ENCODE measurements at regions not wholly inside any gene's neighbourhood (a gene's known extent, or its start where the extent isn't known, plus 50 kb on each side); places are given as distances from the start of the nearest gene placed in this dataset.

DNA sequence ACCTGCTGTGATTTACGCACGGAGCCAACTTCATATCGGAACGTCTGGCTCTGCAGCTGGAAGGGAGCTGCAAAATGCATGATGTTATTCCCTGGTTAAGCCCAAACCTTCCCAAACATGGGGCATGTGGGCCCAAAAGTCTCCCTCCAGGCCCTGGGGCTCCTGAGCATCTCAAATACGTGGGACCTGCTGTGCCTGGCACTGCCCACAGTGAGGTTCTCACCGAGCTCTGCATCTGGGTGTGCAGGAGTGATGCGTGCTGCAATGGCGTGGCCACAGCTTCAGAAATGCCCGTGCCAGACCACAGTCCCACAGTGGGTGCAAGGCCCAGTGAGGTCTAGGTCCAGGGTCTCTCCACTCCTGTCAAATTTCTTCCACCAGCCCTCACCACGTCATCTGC is 503.3 kb downstream of the EIPR1 start:
- no peaks in the 10 kb centered on the region for H3K9me2 ChIP-seq (ENCODE audit: insufficient read depth)
- TF ChIP-seq, protein P1, sequence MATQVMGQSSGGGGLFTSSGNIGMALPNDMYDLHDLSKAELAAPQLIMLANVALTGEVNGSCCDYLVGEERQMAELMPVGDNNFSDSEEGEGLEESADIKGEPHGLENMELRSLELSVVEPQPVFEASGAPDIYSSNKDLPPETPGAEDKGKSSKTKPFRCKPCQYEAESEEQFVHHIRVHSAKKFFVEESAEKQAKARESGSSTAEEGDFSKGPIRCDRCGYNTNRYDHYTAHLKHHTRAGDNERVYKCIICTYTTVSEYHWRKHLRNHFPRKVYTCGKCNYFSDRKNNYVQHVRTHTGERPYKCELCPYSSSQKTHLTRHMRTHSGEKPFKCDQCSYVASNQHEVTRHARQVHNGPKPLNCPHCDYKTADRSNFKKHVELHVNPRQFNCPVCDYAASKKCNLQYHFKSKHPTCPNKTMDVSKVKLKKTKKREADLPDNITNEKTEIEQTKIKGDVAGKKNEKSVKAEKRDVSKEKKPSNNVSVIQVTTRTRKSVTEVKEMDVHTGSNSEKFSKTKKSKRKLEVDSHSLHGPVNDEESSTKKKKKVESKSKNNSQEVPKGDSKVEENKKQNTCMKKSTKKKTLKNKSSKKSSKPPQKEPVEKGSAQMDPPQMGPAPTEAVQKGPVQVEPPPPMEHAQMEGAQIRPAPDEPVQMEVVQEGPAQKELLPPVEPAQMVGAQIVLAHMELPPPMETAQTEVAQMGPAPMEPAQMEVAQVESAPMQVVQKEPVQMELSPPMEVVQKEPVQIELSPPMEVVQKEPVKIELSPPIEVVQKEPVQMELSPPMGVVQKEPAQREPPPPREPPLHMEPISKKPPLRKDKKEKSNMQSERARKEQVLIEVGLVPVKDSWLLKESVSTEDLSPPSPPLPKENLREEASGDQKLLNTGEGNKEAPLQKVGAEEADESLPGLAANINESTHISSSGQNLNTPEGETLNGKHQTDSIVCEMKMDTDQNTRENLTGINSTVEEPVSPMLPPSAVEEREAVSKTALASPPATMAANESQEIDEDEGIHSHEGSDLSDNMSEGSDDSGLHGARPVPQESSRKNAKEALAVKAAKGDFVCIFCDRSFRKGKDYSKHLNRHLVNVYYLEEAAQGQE (IDR thresholded peaks at IDR 0.05; ENCODE audit: low read depth): no peak
- TF ChIP-seq ZFX (IDR thresholded peaks at IDR 0.05) (no peak), RAD21 (IDR thresholded peaks at IDR 0.05; ENCODE audit: low read depth) (no peak), EGR1 (IDR thresholded peaks at IDR 0.05; ENCODE audit: low read depth) (no peak), FOSL1 (IDR thresholded peaks at IDR 0.05; ENCODE audit: low read depth) (no peak), SP1 (IDR thresholded peaks at IDR 0.05; ENCODE audit: low read depth) (no peak), ELF1 (IDR thresholded peaks at IDR 0.05; ENCODE audit: borderline replicate concordance, low read depth) (no peak), EZH2 (IDR thresholded peaks at IDR 0.05) (no peak), EZH2phosphoT487 (IDR thresholded peaks at IDR 0.05; ENCODE audit: borderline replicate concordance) (no peak), SRF (IDR thresholded peaks at IDR 0.05; ENCODE audit: low read depth) (no peak), ZNF274 (IDR thresholded peaks at IDR 0.05; ENCODE audit: low read depth, low read length) (no peak), CTCF (IDR thresholded peaks at IDR 0.05 in 2 of 3, conservative IDR thresholded peaks at IDR 0.05 in 1 of 3; ENCODE audit: borderline replicate concordance in 1 of 3, insufficient read depth in 1 of 3, low read depth in 2 of 3, low read length in 2 of 3) (no peak)
- peaks cover 33% of the 10 kb centered on the region; the same call in 1 of the 2 replicates for H3K27me3 ChIP-seq (ENCODE audit: insufficient read depth, low read length)
- no peaks in the 10 kb centered on the region for H3K9me3 ChIP-seq (ENCODE audit: control insufficient read depth in 1 of 2, insufficient read depth in 1 of 2, low read depth in 1 of 2, low read length in 2 of 2)
- H2AFZ ChIP-seq (ENCODE audit: low read depth, low read length, poor library complexity, severe bottlenecking): no peak overlapping the region
- H3K9ac ChIP-seq (ENCODE audit: low read length): no peak overlapping the region
- H3K79me2 ChIP-seq (ENCODE audit: insufficient read depth, low read length): no peaks in the 10 kb centered on the region
- H3K4me1 ChIP-seq (ENCODE audit: control insufficient read depth in 1 of 2, insufficient read depth in 2 of 2, low read length in 2 of 2): no peaks in the 10 kb centered on the region
- RAD21 ChIA-PET (ENCODE audit: low non-redundant PET in 1 of 2, low total read pairs in 2 of 2, uncharacterized antibody in 2 of 2, unreplicated experiment in 2 of 2): no interaction called here
- no peaks in the 10 kb centered on the region for H4K20me1 ChIP-seq (ENCODE audit: insufficient read depth)
- ATAC-seq (no peak), DNase-seq (ENCODE audit: low read depth, low spot score) (no peak)
- POLR2A ChIA-PET: no interaction called here
- H3K4me3 ChIP-seq (replicated peaks in 1 of 2; ENCODE audit: low read depth in 1 of 2, low read length in 2 of 2): no peak overlapping the region
- BruUV-seq (replicated peaks): no TSS peak
- CTCF ChIA-PET: no interaction called here
- no peaks in the 10 kb centered on the region for H3K36me3 ChIP-seq (ENCODE audit: control insufficient read depth in 1 of 2, insufficient read depth in 2 of 2, low read length in 2 of 2)
- no peak overlapping the region for H3K4me2 ChIP-seq (ENCODE audit: low read length)
- H3K27ac ChIP-seq (ENCODE audit: low read depth, low read length): no peak overlapping the region
- intact Hi-C loops (cut with micrococcal nuclease): no loop called here

Data from HCT116 (cell line).